ENCODE measurements at regions not wholly inside any gene's neighbourhood (a gene's known extent, or its start where the extent isn't known, plus 50 kb on each side); places are given as distances from the start of the nearest gene placed in this dataset.

DNA sequence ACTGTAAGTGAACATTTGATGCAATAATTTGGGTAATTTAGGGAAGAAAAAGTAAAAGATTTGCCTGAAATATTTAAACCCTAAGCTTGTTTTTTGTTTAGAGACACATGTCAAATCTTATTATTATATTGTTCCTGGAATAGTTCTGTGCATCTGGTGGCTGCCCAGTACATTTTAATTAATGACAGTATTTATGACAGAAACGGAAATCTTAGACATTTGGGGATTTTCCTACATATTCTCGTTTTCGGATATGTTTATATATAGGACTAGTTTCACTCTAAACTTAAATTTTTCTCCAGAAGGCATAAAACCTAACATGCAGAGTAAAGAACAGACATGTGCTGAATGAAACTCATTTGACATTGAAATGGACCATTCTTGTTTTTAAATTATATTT is 125.6 kb upstream of the PAQR3 start:
- no peak overlapping the region for H3K4me3 ChIP-seq
- TF ChIP-seq POLR2A (IDR thresholded peaks at IDR 0.05) (no peak), CTCF (IDR thresholded peaks at IDR 0.05) (no peak)
- no peaks in the 10 kb centered on the region for H3K9me3 ChIP-seq
- no peaks in the 10 kb centered on the region for H3K36me3 ChIP-seq
- intact Hi-C loops (cut with DNase I), result no loop called here
- no peak overlapping the region for H3K27ac ChIP-seq
- no peak for DNase-seq
- H3K27me3 ChIP-seq, result no peaks in the 10 kb centered on the region
- no peaks in the 10 kb centered on the region for H3K4me1 ChIP-seq
- 50 to 63% methylated on average over 3 of the region's 3 CpGs for WGBS, 2 donors

DNA sequence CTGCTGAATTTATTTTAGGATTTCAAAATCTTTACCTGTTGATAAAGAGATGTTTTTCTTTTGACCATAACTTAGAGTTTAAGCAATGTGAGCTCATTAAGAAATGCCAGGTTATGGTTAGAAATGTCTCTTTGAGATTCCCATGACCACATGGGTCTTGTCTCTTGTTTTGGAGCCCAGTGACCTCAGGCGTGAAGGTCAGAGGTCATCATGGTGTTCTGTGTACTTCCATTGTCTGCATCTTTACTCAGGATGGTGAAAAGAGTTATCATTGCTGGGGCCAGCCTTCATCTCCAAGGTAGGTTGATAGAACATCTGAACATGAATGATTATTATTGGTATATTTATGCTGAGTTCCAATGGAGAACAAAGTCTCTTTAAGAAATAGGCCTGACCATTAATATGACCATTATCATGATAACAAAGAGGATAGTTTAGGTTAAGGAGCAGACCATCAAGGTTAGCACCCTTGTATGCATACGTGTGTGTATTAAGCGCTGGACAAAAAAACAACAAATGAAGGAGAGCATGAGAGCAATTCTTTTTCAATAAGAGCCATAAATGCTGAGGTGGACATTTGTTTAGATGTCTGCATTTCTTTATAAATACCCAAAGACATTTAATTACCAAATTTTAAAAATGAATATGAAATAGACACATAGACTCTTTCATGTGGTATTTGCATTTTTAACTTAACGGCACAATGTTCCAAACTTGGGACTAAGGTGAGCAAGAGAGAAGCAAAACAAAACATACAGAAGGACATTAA is 120.6 kb upstream of the PAQR3 start:
- Histone ChIP-seq H3K4me1 (no peaks in the 10 kb centered on the region), H3K9me3 (no peaks in the 10 kb centered on the region), H3K27ac (no peak overlapping the region), H3K4me3 (no peak overlapping the region), H3K36me3 (no peaks in the 10 kb centered on the region), H3K27me3 (no peaks in the 10 kb centered on the region)
- intact Hi-C loops (cut with DNase I), result no loop called here
- WGBS, 2 donors, result 92 to 94% methylated on average over 4 of the region's 4 CpGs
- no peak for DNase-seq
- TF ChIP-seq CTCF (IDR thresholded peaks at IDR 0.05) (no peak), POLR2A (IDR thresholded peaks at IDR 0.05) (no peak)

DNA sequence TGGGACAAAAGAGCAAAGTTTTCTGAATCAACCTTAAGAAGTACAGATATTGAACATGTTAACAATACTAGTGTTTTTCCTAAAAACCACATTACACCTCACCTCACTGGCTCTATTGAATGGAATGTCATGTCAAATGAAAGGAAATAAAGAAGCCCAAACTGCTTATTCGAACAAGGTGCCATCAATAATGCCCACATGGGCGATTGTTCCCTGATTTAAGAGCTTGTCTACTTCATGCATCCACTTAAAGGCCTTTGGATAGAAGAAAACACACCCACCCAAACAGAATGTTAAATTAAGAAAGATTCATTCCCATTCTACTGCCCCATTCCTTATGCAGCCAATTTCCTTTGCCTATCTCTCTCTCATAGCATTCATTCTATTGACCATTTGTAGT is 118.5 kb upstream of the PAQR3 start:
- Histone ChIP-seq H3K4me3 (no peak overlapping the region), H3K9me3 (no peaks in the 10 kb centered on the region), H3K36me3 (no peaks in the 10 kb centered on the region), H3K27me3 (no peaks in the 10 kb centered on the region), H3K4me1 (no peaks in the 10 kb centered on the region), H3K27ac (no peak overlapping the region)
- intact Hi-C loops (cut with DNase I), result no loop called here
- TF ChIP-seq CTCF (IDR thresholded peaks at IDR 0.05) (no peak), POLR2A (IDR thresholded peaks at IDR 0.05) (no peak)
- no peak for DNase-seq
- WGBS, 2 donors, result 70 to 84% methylated on average over 2 of the region's 2 CpGs

DNA sequence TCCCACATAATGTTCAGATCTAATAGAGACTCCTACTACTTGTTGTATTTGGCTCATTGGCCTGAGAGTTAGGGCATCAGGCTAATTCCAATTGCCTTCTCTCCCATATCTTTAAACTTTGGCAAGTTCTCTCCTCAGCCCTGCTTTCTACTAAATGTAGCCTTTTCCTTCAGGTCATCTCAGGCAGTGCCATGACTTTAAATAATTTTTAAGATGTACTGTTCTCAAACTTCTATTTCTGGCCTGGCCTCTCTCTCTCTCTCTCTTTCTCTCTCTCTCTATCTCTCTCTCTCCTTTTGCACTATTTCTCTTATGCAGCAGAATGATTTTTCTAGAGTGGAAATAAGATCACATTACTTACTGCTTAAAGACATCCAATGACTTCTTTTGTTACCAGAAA is 114.5 kb upstream of the PAQR3 start:
- no peak for DNase-seq
- Histone ChIP-seq H3K36me3 (no peaks in the 10 kb centered on the region), H3K9me3 (no peaks in the 10 kb centered on the region), H3K4me1 (no peaks in the 10 kb centered on the region), H3K4me3 (no peak overlapping the region), H3K27me3 (no peaks in the 10 kb centered on the region), H3K27ac (no peak overlapping the region)
- intact Hi-C loops (cut with DNase I), result no loop called here
- no peak for TF ChIP-seq CTCF (IDR thresholded peaks at IDR 0.05)
- no peak for TF ChIP-seq POLR2A (IDR thresholded peaks at IDR 0.05)

- no peak for TF ChIP-seq POLR2A (IDR thresholded peaks at IDR 0.05)
- no peak for TF ChIP-seq CTCF (IDR thresholded peaks at IDR 0.05)
- H3K4me1 ChIP-seq, result no peaks in the 10 kb centered on the region
- intact Hi-C loops (cut with DNase I), result no loop called here
- H3K4me3 ChIP-seq, result no peak overlapping the region
- no peak overlapping the region for H3K27ac ChIP-seq
- H3K27me3 ChIP-seq, result no peaks in the 10 kb centered on the region
- 71 to 85% methylated on average over 6 of the region's 6 CpGs for WGBS, 2 donors
- H3K36me3 ChIP-seq, result no peaks in the 10 kb centered on the region
- H3K9me3 ChIP-seq, result no peaks in the 10 kb centered on the region
- DNase-seq, result no peak
Measured at GRCh38 chr4:79050541-79050880, 111.3 kb upstream of the PAQR3 start.

All from esophagus squamous epithelium (tissue), 5 donors.